Amniotic stem cell (primary cell): ENCODE measurements at regions not wholly inside any gene's neighbourhood (a gene's known extent, or its start where the extent isn't known, plus 50 kb on each side); places are given as distances from the start of the nearest gene placed in this dataset.
"Not testable (repeated sequence)": the region's sequence is repeated elsewhere in the genome, so short reads cannot be mapped to it uniquely, and the experiment has no call there.

Source experiments
- DNase-seq: peaks from one replicate; lab custom pipeline; 2025; lab: John Stamatoyannopoulos, UW

- DNase-seq = no peak
These were observed 219.8 kb upstream of the CTSO start for GRCh38 chr4:156173486-156173885.

DNA sequence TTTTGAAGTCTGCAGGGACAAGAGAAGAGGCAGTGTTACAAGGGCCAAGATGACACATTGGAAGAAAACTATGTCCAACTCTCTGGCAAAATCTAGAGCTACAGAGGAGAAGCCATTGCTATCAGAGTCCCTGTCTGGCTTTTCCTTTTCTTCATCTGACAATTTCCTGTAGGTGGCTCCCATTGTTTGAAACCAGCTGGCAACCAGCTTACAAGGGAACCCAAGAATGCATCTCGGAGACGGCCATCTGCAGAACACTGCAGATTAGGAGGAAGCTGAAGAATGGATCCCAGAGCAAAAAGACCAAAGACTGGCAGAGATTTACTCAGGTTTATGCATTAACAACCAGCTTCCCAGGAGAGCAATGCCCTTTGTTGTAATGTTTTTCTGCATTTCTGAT, 216.2 kb upstream of the CTSO start:
- DNase-seq = no peak

GRCh38 chr4:156169011-156169410, 215.3 kb upstream of the CTSO start:
- DNase-seq = peak; percentile 58

GRCh38 chr4:156168288-156168687, 214.6 kb upstream of the CTSO start:
- DNase-seq = no peak

GRCh38 chr4:156158747-156159146, 205.1 kb upstream of the CTSO start:
- DNase-seq = no peak

DNA sequence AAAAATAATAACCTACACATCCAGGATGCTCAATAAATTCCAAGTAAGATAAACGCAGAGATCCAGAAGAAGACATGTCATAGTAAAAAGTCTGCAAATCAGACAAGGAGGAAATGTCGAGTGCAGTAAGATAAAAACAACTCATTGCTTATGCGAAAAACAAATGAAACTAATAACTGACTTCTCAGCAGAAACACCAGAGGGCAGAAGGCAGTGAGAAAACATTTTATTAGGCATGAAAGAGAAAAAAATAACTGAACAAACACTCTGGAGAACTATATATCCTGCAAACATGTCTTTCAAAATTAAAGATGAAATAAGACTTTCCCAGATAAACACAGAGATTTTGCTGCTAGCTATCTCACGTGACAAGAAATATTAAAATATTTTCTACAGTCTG, 201.3 kb upstream of the CTSO start:
- DNase-seq = no peak

GRCh38 chr4:156146571-156146970, 192.9 kb upstream of the CTSO start:
- DNase-seq = no peak

GRCh38 chr4:156144961-156145360, 191.3 kb upstream of the CTSO start:
- DNase-seq = no peak

DNA sequence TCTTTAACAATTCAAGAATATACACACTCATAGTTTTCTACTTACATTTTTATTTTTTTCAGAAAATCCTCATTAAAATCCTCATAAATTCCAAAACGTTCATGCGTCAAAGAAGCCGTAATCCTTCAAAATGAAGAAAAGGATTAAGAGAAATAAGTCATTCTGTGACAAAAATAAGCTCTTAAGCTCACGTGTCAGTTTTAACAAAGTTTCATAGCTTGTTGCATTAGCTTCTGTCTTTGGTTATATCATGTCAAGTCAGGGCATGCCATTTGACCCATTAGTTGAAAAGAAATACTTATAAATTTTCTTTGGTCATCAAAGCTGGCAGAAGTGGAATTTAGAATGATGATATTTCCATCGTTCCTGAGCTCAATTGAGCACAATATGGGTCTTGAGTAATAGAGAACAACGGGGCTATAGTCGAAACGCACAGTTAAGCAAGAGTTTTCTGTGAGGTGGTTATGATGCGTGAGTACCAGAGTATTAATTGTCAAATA, 185.2 kb upstream of the CTSO start:
- DNase-seq = no peak

GRCh38 chr4:156137679-156138473, 184.2 kb upstream of the CTSO start:
- no peak for DNase-seq

GRCh38 chr4:156132196-156132595, 178.5 kb upstream of the CTSO start:
- no peak for DNase-seq

GRCh38 chr4:156128616-156129015, 174.9 kb upstream of the CTSO start:
- DNase-seq = no peak

DNA sequence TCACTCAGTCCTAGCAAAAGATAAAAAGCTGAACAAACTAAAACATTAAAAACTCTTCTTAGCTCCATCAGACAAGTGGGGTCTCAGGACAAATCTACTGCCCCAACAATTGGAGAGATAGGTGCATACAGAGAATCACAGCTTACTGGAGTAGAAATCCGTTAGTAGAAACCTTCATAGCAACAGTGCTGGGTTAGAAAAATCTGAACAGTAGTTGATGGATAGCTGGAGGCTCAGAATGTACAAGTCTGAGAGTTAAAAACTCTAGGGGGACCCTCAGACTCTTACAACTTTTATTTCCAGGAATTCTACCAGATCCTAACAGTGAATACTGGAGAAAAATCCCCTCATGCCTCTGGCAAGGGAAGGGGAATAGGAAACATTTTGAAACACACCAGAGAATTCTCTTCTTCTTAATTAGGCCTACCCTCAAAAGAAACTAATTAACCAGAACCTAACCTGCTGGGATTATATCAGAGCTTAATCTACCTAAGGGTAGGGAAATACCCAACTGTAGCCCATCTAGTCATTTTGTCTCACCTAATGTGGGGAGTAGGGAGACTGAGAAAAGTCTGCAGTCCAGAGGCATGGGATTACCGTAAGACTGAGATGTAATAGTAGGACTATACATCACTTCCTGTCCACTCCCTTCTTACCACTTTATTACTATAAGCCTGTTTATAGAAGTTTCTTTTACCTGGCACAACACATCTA, 165.0 kb upstream of the CTSO start:
- DNase-seq = no peak

- DNase-seq = no peak
These were observed 164.1 kb upstream of the CTSO start for GRCh38 chr4:156117743-156118142.

- no peak for DNase-seq
These were observed 163.3 kb upstream of the CTSO start for GRCh38 chr4:156116991-156117390.

DNA sequence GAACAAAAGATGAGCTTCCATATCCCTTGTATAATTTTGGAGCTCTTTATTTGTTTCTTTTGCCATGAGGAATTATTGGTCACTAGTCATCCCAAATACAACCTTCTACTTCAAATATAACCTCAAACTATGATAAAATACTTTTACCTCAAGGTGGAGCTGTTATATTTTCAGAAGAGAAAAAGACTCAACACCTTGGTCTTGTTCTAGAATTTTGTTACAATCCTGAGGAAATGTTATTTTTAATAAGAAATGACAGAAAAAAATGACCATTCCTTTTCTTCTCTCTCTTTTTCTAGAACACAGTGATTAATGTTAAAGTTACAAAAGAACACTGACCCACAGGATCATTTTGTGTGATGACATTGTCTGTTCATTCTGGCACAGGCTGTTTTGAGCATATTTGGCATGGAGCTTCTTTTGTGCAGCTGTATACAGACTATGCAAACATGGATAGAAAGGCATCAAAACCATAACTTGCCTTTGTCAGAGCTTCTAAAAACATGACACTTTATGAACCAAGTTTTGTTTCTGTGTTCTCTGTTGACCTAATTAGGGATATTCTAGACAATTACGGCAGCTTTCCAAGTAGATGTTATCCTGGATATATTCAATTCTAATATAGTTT, 159.6 kb upstream of the CTSO start:
- no peak for DNase-seq

DNA sequence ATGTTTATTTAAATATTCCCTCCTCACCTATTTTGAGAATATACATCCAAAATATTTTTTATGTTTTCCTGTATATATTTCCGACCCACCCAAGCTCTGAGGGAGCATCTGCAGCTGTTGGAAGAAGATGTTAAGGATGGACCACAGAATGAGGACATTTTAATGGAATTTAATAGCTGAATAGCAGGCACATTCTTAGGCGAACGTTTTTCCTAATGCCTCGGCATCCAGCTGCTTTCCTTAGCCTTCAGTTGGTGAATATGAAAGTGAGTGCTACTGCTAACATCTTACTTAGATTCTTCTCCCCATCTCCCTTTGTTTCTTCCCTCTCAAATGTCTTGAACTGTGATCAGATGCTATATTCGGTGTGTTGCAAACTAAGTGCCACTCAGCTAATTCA, 158.0 kb upstream of the CTSO start:
- DNase-seq = no peak

- DNase-seq = no peak
These were observed 156.6 kb upstream of the CTSO start for GRCh38 chr4:156109943-156110900.

GRCh38 chr4:156109087-156109486, 155.4 kb upstream of the CTSO start:
- DNase-seq = not testable (repeated sequence)

DNA sequence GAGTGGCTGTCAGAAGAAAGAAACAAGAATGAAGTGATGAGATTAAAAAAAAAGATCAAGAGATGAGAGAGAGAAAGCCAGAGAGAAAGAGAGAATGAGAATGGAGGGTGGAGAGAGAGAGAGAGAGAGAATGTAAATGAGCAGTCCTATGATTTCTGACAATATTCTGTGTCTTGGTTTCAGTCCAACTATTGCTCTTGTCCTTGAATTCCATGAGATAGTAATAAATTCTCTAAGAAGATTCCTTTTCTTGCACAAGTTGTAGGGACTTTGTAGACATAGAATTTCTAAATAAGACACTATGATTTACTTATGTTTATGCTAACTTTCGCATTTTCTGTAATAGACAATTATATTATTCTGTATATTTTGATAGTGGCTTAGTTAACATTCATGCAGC, 149.6 kb upstream of the CTSO start:
- no peak for DNase-seq

GRCh38 chr4:156102411-156102810, 148.7 kb upstream of the CTSO start:
- no peak for DNase-seq

DNA sequence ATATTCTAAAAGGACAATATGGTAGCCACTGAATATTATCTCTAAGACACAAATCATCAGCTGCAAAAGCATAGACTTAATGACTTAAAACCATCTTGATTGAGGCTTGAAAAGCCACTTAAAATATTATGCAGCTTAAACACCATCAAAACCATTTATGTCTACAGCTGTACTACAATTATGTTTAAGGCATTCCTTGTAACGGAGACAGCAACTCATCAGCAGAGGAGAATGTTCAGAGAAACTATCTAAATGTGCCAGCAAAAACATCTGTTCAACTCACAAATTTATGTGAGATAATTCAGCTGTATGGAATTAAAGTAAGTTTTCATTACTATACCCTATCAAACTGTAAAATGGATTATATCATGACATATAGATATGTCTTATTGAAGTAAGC, 147.9 kb upstream of the CTSO start:
- no peak for DNase-seq
